ENCODE measurements at regions not wholly inside any gene's neighbourhood (a gene's known extent, or its start where the extent isn't known, plus 50 kb on each side); places are given as distances from the start of the nearest gene placed in this dataset.

DNA sequence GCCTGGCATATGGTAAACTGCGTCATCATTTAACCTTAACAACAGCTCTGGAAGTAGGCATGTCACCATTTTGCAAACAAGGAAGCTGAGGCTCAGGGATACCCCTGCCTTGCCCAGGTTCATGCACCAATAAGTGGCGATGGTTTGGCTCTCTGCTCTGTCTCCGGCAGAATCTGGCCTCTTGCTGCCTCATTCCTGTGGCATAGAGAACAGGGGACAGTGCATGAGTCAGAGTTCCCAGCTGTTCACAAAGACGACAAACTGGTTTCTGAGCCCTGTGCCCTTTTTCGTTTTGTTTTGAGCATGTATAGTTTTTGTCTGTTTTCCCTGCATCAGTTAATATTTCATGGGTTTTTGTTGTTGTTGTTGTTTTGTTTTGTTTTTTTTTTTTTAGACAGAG is 236.8 kb downstream of the OPA1 start (continued):
- TF ChIP-seq SUZ12 (IDR thresholded peaks at IDR 0.05; ENCODE audit: low read length) (no peak), BRCA1 (IDR thresholded peaks at IDR 0.05; ENCODE audit: low read depth, low read length) (no peak)

All from H1 (cell line).